NCI-H187 treated with DMSO at 0.1 percent for 48 hours (cell line): ENCODE measurements at regions not wholly inside any gene's neighbourhood (a gene's known extent, or its start where the extent isn't known, plus 50 kb on each side); places are given as distances from the start of the nearest gene placed in this dataset.
A peak's percentile ranks its signal among the peaks of the same experiment; 100 is the strongest.

ENCODE experiments used
- DNase-seq: peaks from one replicate; lab custom pipeline; 2025; lab: John Stamatoyannopoulos, UW

DNA sequence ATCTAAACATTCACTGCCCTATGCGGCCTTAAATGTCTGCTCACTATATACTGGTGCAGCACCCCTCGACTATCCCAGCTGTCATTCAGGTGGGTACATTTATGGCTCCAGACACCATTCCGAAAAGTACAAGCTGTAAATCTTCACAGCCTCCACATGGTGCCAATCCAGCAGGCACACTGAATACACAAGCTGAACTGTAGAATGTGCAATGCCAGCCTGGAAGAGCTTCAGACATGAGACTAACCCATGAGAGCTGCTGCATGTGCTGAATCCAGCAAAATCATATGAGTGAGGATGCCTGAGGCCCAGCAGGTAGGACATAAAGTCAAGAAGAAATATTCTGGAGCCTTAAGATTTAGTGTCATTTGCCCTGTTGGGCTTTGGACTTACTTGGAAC is 483.8 kb upstream of the GRIA1 start:
- no peak for DNase-seq

DNA sequence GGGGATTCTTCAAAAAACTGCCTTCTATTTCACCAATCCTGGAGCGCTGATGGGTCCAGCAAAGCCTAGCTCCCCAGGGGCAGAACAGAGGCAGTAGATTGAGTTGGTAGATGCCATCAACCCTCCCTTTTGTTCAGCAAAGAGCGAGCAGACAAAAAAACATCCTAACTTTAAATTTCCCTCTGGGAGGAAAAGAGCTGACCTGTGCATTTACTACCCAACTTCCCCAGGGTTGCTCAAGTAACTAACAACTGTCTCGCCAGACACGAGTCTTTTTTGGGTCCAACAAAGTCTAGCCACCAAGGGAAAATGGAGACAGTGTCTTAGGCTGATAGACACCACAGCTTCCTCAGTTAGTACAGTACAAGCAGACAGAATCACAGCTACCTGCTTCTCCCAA is 476.3 kb upstream of the GRIA1 start:
- DNase-seq: no peak

DNA sequence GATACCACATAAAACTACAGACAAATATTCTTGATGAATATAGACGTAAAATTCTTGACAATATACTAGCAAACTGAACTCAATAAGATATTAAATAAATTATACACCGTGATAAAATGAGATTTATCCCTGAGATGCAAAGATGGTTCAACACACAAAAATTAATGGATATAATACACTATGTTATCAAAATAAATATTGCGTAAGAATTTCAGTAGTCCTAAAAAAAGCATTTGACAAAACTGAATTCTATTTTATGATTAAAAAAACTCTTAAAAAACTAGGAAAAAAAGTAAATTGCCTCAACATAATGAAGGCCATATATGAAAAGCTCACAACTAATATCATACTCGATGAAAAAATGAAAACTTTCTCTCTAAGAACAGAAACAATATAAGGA is 472.3 kb upstream of the GRIA1 start:
- DNase-seq: no peak

DNA sequence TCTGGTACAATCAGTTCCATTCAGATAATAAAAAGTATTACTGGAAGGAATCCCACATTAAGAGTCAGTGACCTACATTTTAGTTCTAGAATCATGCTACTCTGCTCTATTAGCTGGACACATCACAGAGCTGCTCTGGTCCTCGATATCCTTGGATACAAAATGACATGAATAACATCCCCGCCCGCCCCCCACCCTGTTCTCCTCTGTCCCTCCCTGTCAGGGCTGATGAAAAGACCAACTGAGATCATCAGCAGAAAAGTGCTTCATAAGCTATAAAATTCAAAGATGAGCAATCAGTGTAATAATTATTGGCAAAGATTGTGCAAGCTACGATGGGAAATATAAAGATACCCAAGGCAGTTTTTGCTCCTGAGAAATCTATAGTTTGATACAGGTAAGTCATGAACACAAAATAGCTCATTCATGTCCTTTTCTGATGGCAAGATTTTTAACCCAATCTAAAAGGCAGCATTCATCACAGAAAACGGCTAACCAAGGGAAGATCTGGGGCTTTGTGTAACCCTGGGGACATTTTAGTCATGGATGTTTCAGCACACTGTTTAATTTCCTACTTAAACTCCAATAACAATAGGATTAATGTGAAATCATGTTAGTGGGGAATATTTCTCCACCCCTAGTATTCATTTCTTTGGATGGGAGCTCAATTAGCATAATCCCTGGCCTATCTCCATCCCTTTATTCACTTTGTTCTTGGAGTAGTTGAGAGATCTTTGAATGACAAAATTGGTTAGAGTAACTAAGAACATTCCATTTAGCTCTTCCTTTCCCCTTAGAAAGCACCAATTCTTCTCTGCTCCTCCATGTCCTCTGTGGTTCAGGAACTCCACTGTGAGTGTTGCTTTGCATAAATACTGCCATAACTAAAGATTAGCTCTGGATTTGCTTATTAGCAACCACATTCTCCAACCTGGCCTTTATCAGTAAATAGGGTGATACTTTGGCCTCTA is 459.4 kb upstream of the GRIA1 start:
- DNase-seq: no peak

DNA sequence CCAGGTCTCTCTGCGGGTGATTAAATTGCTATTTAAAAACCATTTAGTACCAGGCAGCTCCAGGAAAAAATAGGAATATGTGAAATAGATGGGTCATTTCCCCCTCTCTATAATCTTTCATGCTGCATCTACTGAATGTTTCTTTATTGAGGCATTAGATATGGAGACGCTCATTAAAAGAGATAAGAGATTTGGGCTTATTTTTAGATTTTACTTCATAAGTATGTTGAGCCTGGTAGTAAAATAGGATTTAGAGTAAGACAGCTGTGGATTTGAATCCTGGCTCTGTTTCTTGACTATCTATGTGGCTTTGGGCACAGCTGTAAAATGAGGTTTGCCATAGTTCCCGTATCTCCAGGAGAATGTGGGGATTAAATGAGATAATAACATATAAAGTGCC is 451.0 kb upstream of the GRIA1 start:
- no peak for DNase-seq

DNA sequence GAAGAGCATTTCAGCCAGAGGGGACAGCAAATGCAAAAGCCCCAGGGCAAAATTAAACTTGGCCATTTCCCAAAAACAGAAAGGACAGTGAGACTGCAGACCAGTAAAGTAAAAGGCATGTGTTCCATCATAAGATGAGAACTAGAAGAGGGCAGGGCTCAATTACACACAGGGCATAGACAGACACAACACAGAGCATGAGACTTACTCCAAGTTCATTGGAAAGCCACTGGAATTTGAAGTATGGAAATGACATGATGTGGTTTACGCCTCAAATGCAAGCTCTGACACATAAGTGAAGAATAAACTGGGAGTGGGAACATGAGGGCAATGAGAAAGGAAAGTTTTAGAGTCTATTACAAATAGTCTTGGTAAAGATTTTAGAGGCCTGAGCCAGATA is 446.6 kb upstream of the GRIA1 start:
- DNase-seq: no peak

DNA sequence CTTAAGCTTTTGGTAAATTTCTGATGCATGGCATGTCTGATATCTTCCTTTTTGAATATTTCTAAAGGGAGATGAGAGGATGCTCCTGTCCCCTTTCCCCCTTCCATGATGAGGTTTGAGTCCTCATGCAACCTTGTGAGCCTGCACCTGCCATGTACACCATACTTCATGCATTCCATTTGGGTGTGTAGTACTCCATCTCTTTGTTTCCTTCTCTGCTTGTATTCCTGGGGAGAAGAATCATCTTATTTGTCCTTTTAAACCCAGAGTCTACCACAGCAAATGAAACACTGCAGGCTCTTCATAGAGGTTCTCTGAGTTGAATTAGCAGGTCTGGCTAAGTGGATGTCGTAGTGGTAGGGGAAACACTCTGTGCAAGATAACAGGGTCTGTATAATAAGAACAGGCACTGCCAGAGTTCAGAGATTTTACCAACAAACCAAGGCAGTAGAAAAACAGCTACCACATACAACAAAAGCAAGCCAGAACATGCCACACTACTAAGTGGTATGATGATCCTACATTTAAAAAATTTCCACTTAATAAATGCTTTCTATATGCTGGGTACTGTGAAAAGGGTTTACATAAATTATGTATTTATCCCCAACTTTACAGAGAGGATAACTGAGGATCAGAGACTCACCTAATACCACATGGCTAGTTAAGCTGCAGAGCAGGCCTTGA is 439.8 kb upstream of the GRIA1 start:
- no peak for DNase-seq

DNA sequence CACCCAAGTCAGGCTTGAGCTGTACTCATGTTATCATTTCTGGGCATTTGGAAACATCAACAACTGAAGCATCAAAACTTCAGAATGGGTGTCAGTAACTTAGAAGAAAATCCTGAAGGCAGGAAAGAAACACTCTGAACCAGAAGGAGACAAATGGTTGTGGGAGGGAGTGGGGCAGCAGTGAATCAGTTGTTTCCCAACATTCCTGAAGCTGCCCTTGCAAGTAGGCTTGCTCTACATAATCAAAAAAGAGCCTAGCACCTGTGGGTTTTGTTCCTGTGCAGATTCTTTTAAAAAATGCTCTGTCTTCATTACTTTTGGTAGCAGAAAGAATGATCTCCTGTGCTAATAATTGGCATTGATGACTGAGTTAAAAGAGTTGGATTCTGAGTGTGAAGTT is 424.2 kb upstream of the GRIA1 start:
- no peak for DNase-seq

DNA sequence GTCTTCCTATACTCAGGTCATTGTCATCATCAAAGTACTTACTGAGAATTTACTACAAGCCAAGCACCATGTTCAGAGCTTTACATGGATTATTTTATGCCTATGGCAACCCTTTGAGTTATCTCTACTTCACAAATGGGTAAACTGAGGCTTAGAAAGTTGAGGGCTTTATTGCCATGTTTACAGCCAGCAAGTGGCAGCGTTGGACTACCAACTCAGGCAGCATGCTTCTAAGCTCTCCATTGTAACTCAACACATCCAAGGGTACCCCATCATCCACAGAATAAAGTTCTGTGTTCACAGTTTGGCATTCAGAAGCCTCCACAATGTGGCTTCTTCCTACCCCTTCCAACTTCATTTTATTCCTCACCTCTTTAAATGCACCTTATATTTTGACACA is 422.6 kb upstream of the GRIA1 start:
- no peak for DNase-seq

DNA sequence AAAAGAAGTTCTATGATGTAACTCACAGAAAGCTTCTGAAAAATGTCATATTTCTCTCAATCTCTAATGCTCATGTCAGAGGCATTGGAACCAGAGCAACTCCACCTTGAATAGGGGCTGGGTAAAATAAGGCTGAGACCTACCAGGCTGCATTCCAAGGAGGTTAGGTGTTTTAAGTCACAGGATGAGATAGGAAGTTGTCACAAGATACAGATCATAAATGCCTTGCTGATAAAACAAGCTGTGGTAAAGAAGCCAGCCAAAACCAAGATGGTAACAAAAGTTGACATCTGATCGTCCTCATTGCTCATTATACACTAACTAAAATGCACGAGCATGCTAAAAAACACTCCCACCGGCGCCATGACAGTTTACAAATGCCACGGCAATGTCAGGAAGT is 411.1 kb upstream of the GRIA1 start:
- DNase-seq: no peak

DNA sequence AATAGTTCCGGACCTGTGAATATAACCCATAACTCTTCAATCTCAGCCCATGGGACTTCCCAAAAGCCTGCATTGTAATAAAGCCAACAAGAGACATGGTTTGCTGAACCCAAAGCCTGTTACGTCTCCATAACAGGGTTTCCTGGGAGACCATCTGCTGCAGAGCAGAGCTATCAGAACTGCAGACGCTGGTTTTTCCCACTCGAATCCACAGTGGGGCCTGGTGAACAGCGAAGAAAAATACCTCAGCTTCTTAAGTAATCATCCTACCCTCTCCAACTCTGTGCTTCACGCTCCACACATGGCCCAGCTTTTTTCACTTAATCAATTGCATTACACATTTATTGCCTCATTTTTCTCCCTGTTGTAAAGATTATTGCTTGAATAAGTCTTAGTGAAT is 409.5 kb upstream of the GRIA1 start:
- DNase-seq: no peak

DNA sequence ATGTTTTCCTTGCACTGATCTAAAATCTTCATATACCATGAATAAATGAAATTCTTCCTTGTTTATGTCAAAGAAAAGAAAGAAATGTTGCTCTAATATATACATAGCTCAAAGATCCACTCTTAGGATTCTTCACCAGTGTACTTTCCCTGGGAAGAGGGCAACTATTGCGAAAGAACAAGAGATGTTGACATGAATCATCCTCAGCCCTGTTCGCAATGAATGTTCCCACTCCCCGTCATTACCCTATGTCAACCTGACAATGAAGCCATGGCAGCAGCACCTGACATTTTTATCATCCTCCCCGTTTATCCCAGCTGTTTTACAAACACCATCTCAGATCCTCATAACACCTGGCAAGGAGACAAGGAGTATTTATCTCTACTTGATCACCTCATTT is 409.1 kb upstream of the GRIA1 start:
- DNase-seq: no peak

DNA sequence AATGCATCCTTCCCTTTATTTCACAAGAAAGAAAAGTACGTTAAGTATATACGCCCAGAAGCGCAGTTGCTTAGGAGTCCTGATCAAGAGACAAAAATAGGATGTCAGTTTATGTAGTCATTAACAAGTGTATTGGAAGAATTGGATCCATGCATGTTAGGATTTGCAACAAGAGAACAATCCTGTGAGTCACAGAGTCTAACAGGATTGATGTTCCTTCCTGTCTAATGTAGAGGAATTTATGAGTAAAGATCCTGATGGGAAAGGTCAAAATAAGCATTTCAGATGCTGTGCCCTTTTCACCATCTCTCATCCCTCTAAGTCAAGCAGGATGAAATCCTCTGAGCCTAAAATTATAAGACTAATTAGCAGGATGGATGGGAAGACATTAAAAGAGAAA is 406.0 kb upstream of the GRIA1 start:
- DNase-seq: no peak

DNA sequence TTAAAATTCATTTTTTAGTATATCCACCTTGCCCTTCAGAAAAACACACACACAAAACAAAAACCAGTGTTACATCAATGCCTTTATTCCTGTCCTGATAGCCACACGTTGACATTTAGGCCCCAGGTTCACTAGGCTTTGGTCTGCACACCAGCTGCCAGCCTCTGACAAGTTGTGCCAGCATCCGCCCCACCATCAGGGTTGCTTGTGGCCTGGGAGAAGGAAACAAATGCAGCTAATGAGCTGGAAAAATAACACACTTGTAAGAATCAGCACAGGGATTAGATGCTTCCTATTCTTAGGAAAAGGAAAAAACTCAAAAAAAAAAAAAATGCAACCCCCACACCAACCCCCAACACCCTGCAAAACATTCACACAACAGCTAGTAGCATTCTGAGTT is 404.0 kb upstream of the GRIA1 start:
- DNase-seq: no peak

DNA sequence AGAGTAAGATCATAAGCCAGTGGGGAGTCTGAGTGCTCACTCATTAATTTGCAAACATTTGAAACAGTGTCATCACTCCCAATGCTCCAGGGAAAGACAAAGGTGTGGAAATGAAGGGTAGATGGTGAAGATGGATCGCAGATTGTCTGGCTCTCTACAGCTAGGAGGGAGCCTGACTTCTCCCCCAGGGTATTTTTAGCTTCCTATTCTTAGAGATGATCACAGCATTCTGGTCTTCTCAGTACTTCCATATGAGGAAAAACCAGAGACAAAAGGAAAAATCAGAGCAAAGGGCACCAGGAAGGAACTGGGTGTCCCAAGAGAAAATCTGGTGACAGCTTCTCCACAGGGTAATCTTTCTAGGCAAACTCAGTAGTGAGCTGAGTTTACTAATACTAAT is 401.9 kb upstream of the GRIA1 start:
- no peak for DNase-seq

DNA sequence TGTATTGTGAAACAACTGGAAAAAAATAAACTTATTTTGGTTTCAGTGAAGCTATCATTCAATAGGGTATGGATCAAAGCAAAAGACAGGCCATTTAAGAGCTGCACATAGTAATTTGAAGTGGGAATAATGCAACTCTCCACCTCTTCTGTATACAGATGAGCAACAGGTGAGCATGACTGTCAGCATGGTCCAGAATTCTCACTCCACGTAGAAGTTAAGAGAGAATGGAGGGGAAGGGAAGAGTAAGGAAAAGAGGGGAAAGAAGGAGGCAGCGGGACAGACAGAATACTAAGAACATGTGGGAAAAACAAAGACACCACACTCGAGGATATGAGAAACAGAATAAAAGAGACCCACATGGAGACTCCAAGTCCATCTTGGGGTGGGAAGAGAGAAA is 396.1 kb upstream of the GRIA1 start:
- no peak for DNase-seq

DNA sequence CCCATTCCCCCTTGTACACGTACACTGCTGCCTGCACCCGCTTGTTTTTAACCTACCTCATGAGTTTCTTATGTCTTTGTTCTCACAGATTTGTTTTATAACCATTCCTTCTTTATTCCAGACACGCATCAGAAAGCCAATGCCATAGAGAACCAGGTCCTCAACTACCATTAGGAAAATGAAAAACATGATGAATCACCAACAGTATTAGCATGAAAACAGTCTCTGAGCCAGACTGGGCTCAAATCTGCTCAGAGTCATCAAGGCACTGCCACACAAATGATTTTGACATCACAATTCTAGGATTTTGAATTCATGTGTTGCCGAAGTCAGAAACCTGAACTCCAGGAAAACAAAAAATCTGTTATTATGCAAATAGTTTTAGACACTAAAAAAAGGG is 394.1 kb upstream of the GRIA1 start:
- no peak for DNase-seq

DNA sequence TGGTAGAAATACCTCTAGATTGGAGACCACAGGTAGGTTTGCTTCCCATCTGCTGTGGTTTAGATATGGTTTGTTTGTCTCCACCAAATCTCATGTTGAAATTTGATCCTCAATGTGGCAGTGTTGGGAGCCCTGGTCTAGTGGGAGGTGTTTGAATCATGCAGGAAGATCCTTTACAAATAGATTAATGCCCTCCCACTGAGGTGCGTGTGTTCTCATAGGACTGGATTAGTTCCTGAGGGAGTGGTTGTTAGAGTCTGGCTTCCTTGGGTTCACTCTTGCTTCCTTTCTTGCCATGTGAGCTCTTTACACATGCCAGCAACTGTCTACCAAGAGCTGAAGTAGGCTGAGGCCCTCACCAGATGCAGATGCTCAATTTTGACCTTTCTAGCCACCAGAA is 391.1 kb upstream of the GRIA1 start:
- no peak for DNase-seq

DNA sequence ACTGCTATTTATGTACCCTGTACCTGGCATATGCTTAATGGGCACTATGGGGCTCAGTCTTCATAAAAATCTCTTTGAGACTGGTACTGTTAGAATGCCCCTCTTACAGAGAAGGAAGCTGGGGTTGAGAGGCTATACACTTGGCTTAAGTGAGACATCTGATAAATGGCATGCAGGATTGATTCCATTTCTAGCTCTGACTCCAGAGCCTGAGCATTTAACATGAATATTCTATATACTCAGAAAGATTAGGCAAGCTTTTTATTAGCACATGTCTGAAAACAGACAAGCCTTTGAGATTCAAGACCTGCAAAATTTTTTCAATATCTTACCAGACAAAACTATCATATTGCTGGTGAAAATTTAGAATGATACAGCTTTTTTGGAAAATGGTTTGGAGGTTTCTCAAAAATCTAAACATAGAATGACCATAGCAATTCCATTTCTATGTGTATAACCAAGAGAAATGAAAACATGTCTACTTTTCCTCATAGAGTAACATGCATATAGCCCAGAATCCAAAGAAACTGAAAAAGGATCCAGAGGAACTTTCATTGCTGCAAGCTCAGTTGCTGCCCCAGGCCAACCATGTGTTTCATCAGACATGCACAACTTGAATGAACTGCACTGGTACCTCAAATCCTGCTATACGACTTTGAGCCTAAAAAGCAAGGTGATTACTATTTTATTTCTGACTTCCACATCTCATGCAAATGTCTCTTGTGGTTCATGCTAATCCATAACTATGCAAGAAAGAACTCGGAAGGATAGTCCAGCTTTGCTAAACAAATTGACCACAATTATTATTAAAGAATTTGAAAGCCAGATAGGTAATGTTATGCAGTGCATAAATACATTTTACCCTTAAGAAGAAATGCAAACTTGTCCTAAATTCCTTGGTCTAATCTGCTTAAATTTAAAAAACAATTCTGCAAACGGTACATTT is 389.0 kb upstream of the GRIA1 start:
- no peak for DNase-seq

DNA sequence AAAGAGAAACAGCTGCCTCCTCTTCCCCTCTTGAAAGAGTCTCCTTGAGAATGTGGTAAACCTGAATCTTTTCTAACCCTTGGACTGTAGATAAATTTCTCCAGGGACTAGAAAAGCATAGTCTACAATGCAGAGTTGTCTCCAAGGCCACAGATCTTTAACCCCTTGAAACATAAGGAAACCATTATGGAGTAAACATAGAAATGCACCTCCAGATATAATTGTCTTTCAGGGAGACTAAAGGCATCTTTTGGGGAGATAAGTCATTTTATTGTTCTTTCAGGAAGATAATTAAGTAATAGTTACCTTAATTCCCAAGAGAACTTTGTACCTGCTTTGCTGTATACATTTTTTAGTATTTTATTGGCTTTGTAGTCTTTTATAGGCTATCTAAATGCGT is 373.6 kb upstream of the GRIA1 start:
- DNase-seq: no peak

DNA sequence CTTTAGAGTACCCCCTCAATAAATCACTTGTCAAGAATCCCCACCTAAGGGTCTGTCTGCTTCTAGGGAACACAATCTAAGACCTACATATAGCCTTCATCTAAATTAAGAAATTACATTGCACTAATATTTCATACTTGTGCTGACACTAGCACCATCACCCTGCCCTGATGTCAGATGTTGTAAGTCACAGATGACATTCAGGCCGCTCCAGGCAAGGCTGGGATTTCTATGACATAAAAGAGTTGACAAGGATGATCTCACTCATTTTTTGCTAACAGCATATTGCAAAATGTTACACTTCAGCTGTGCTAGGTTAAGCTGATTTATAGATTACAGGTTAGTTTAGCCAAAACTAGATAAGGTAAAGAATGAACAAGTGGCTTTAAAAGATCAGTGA is 372.5 kb upstream of the GRIA1 start:
- no peak for DNase-seq

DNA sequence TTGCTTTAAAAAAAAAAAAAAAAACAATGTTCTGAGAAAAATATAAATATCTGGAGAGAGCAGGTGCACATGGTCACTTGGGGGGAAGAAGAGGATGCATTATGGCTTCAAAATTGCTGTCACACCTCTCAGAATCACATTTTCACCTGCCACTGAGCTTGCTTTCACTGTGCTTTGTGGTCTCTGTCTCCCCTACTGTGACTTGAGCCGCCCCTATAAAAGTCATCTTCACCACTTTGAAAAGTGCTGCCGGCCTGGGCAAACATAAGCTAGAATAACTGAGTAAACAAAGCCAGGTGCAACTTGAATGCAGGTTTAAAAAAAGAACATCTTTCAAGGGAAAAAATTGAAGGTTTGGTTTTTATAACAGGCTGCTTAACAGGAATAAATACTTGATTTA is 368.1 kb upstream of the GRIA1 start:
- peak; percentile 98 for DNase-seq

DNA sequence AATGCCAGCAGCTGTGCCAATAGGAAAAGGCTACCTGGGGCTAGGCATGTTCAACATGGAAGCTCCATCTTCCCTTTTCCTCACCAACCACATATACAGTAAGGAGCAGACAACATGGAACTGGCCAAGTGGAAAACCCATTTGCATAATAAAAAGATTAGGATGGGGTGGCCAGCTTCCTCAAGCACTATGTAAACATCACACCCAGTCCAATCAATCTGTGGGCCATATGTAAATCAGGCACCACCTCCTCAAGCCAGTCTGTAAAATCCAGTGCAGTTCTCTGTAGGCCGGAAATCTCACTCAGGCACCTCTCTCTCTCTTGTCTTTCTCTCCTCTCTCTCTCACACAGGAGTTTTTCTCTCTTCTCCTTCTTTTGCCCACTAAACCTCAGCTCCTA is 360.2 kb upstream of the GRIA1 start:
- peak; percentile 48 for DNase-seq
